GM12892 (cell line): ENCODE measurements at regions not wholly inside any gene's neighbourhood (a gene's known extent, or its start where the extent isn't known, plus 50 kb on each side); places are given as distances from the start of the nearest gene placed in this dataset.

Experiments
- POLR2A ChIP-seq: IDR thresholded peaks from 2 replicates; pipeline ENCODE4 v1.6.1; 2011; ENCODE audit warnings: low read depth, low read length, control low read depth
- POLR2AphosphoS5 ChIP-seq: IDR thresholded peaks from 2 replicates; pipeline ENCODE4 v1.6.1; 2011; ENCODE audit warnings: low read depth, low read length, control low read depth
- TAF1 ChIP-seq: IDR thresholded peaks from 2 replicates; pipeline ENCODE4 v1.6.1; 2011; ENCODE audit warnings: low read depth, mild to moderate bottlenecking, control low read depth, low read length, borderline replicate concordance

DNA sequence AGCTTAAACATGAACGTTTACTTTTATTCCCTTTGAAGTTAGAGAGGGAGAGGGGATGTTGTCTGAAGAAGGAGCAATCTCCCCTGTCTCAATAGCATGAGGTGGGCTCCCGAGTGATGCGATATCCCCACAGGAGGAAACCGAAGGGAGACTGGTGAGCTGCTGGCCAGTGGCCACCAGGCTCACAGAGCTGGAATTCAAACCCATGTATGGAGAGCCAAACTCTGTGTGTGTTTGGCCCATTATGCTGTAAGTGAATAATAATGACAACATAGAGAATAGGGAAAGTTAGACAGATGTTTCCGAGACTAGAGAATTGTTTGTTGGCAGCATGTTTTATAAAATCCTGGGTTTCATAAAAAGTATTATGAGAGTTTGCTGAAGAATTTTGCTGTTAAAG lies 66.1 kb upstream of the CLNK start:
- TF ChIP-seq POLR2A: no peak
- no peak for TF ChIP-seq POLR2AphosphoS5
- TF ChIP-seq TAF1: no peak
